ENCODE measurements at regions not wholly inside any gene's neighbourhood (a gene's known extent, or its start where the extent isn't known, plus 50 kb on each side); places are given as distances from the start of the nearest gene placed in this dataset.

DNA sequence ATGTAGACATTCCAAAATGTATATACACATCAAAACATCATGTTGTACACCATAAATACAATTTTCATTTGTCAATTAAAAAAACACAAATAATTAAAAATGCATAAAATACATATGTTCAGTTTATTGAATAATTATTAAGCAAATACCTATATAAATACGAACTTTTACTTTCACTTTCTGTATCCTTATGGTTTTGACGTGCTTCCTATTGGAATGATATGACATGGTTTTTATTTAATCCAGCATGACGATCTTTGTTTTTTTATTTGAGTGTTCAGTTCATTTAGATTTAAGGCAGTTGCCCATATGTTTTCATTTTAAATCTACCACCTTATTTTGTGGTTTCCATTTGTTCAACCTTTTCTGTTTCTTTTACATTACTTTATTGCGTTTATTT lies 198.3 kb upstream of the PLET1 start:
- TF ChIP-seq, protein P1, sequence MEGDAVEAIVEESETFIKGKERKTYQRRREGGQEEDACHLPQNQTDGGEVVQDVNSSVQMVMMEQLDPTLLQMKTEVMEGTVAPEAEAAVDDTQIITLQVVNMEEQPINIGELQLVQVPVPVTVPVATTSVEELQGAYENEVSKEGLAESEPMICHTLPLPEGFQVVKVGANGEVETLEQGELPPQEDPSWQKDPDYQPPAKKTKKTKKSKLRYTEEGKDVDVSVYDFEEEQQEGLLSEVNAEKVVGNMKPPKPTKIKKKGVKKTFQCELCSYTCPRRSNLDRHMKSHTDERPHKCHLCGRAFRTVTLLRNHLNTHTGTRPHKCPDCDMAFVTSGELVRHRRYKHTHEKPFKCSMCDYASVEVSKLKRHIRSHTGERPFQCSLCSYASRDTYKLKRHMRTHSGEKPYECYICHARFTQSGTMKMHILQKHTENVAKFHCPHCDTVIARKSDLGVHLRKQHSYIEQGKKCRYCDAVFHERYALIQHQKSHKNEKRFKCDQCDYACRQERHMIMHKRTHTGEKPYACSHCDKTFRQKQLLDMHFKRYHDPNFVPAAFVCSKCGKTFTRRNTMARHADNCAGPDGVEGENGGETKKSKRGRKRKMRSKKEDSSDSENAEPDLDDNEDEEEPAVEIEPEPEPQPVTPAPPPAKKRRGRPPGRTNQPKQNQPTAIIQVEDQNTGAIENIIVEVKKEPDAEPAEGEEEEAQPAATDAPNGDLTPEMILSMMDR (IDR thresholded peaks at IDR 0.05), result no peak
- no peak for TF ChIP-seq POLR2A (IDR thresholded peaks at IDR 0.05)
- TF ChIP-seq POLR2AphosphoS5 (IDR thresholded peaks at IDR 0.05), result no peak
